SK-N-SH (cell line): ENCODE measurements at regions not wholly inside any gene's neighbourhood (a gene's known extent, or its start where the extent isn't known, plus 50 kb on each side); places are given as distances from the start of the nearest gene placed in this dataset.

Source experiments
- CTCF ChIA-PET: fragments of 300-600, 350-600 bp; formaldehyde crosslinking; extraction: SDS; loops from one replicate; lab custom pipeline; 2021; lab: Yijun Ruan, JAX
- POLR2A ChIA-PET: fragments of 350-600 bp; sonication (Branson Sonifier 250); formaldehyde crosslinking; extraction: SDS; loops from one replicate; lab custom pipeline; 2020; ENCODE audit warnings: antibody characterized with exemption, inconsistent platforms; lab: Yijun Ruan, JAX
- DNase-seq: peaks from one replicate; pipeline ENCODE4 v3.0.0; 2012
- H2AFZ ChIP-seq: fragments of 200-600 bp; sonication (generic); 2 replicates; pipeline ENCODE4 v1.8.1; 2016; ENCODE audit warnings: antibody characterized with exemption, mild to moderate bottlenecking, low read depth
- H3F3A ChIP-seq: fragments of 200-600 bp; sonication (generic); replicated peaks from 2 replicates; pipeline ENCODE3; 2016; ENCODE audit warnings: antibody characterized with exemption, mild to moderate bottlenecking; ENCODE audit not compliant: insufficient read depth
- H3K27ac ChIP-seq, 2 experiments: fragments of 200-500 bp in 1 of 2; fragments of 200-600 bp in 1 of 2; sonication (Bioruptor generic) in 1 of 2; sonication (generic), shearing (Covaris generic) in 1 of 2; 2 replicates each; pipeline versions ENCODE4 v1.5.1 to v1.6.1; 2014 to 2016; ENCODE audit warnings: low read depth in 2 of 2, inconsistent platforms in 1 of 2, low read length in 1 of 2, mild to moderate bottlenecking in 1 of 2, mixed read lengths in 1 of 2
- H3K27me3 ChIP-seq: fragments of 200-600 bp; sonication (generic), shearing (Covaris generic); 2 replicates; pipeline ENCODE4 v1.6.1; 2016; ENCODE audit warnings: mixed run types; ENCODE audit not compliant: insufficient read depth
- H3K36me3 ChIP-seq, 2 experiments: fragments of 200-500 bp in 1 of 2; fragments of 200-600 bp in 1 of 2; sonication (Bioruptor generic) in 1 of 2; sonication (generic) in 1 of 2; replicated peaks in 1 of 2; 2 replicates each; pipeline versions ENCODE3 to v1.5.1; 2014 to 2016; ENCODE audit warnings: low read length in 1 of 2, mild to moderate bottlenecking in 1 of 2; ENCODE audit not compliant: insufficient read depth in 2 of 2, control insufficient read depth in 1 of 2
- H3K4me1 ChIP-seq, 2 experiments: fragments of 200-500 bp in 1 of 2; fragments of 200-600 bp in 1 of 2; sonication (Bioruptor generic) in 1 of 2; sonication (generic), shearing (Covaris generic) in 1 of 2; 2 replicates each; pipeline versions ENCODE4 v1.5.1 to v1.6.1; 2014 to 2016; ENCODE audit warnings: low read depth in 1 of 2, low read length in 1 of 2, mixed run types in 1 of 2; ENCODE audit not compliant: insufficient read depth in 2 of 2, control insufficient read depth in 1 of 2
- H3K4me2 ChIP-seq: fragments of 200-600 bp; sonication (generic), shearing (Covaris generic); 2 replicates; pipeline ENCODE4 v1.6.1; 2017; ENCODE audit warnings: mixed run types
- H3K4me3 ChIP-seq, 2 experiments: fragments of 200-500 bp in 1 of 2; fragments of 200-600 bp in 1 of 2; sonication (Bioruptor generic) in 1 of 2; sonication (generic), shearing (Covaris generic) in 1 of 2; 2 replicates each; pipeline versions ENCODE4 v1.5.1 to v1.8.1; 2014 to 2016; ENCODE audit warnings: low read depth in 2 of 2, inconsistent platforms in 1 of 2, low read length in 1 of 2, mild to moderate bottlenecking in 1 of 2, mixed read lengths in 1 of 2, moderate library complexity in 1 of 2
- H3K79me2 ChIP-seq: fragments of 200-600 bp; sonication (generic); 2 replicates; pipeline ENCODE4 v1.8.1; 2017; ENCODE audit warnings: mild to moderate bottlenecking; ENCODE audit not compliant: insufficient read depth
- H3K9ac ChIP-seq: fragments of 200-600 bp; sonication (generic); 2 replicates; pipeline ENCODE4 v1.6.1; 2017; ENCODE audit warnings: mixed run types
- H3K9me2 ChIP-seq: fragments of 200-600 bp; sonication (generic); 2 replicates; pipeline ENCODE4 v1.6.1; 2017; ENCODE audit warnings: mixed run types
- H3K9me3 ChIP-seq: fragments of 200-600 bp; sonication (generic); 2 replicates; pipeline ENCODE4 v1.6.1; 2017; ENCODE audit warnings: mixed run types, mild to moderate bottlenecking, moderate library complexity
- H4K20me1 ChIP-seq: fragments of 200-600 bp; sonication (generic); 2 replicates; pipeline ENCODE4 v1.6.1; 2017; ENCODE audit warnings: mild to moderate bottlenecking, mixed run types; ENCODE audit not compliant: insufficient read depth
- GABPA ChIP-seq: IDR thresholded peaks from 2 replicates; pipeline ENCODE4 v1.4.0; 2012; ENCODE audit warnings: low read depth, mild to moderate bottlenecking
- MAX ChIP-seq: IDR thresholded peaks from 2 replicates; pipeline ENCODE4 v1.4.0; 2012; ENCODE audit warnings: low read depth
- POLR2AphosphoS5 ChIP-seq: IDR thresholded peaks from 2 replicates; pipeline ENCODE4 v1.6.1; 2012; ENCODE audit warnings: low read depth, low read length
- RAD21 ChIP-seq: IDR thresholded peaks from 2 replicates; pipeline ENCODE4 v1.6.1; 2012; ENCODE audit warnings: mild to moderate bottlenecking, low read length
- RXRA ChIP-seq: IDR thresholded peaks from 2 replicates; pipeline ENCODE4 v1.4.0; 2012; ENCODE audit warnings: low read depth, mild to moderate bottlenecking, borderline replicate concordance
- SMC3 ChIP-seq: IDR thresholded peaks from 2 replicates; pipeline ENCODE4 v1.6.1; 2012; ENCODE audit warnings: low read depth, low read length, improper control_type of control experiment
- TAF1 ChIP-seq: IDR thresholded peaks from 2 replicates; pipeline ENCODE4 v1.6.1; 2012; ENCODE audit warnings: low read depth, mild to moderate bottlenecking, low read length, moderate library complexity, borderline replicate concordance
- TCF12 ChIP-seq: IDR thresholded peaks from 2 replicates; pipeline ENCODE4 v1.4.0; 2012
- YY1 ChIP-seq: IDR thresholded peaks from 2 replicates; pipeline ENCODE4 v1.4.0; 2012; ENCODE audit warnings: low read depth, mild to moderate bottlenecking
- ZBTB33 ChIP-seq: IDR thresholded peaks from 2 replicates; pipeline ENCODE4 v1.4.0; 2012; ENCODE audit warnings: low read depth, borderline replicate concordance
- WGBS: methylation state at CpG from one replicate; pipeline ENCODE4 v1.1.6; 2017; ENCODE audit warnings: low lambda C conversion rate; 5-methylcytosine and 5-hydroxymethylcytosine counted together
- TF ChIP-seq, protein P1 (sequence below): fragments of 150-350 bp; IDR thresholded peaks from 2 replicates; pipeline ENCODE4 v1.6.1; 2016; ENCODE audit warnings: mild to moderate bottlenecking, low read depth, low read length
- TF ChIP-seq, protein P2 (sequence below): fragments of 200-600 bp; sonication (generic); IDR thresholded peaks from 2 replicates; pipeline ENCODE4 v1.6.1; 2017; ENCODE audit warnings: antibody characterized with exemption, mild to moderate bottlenecking, moderate library complexity

DNA sequence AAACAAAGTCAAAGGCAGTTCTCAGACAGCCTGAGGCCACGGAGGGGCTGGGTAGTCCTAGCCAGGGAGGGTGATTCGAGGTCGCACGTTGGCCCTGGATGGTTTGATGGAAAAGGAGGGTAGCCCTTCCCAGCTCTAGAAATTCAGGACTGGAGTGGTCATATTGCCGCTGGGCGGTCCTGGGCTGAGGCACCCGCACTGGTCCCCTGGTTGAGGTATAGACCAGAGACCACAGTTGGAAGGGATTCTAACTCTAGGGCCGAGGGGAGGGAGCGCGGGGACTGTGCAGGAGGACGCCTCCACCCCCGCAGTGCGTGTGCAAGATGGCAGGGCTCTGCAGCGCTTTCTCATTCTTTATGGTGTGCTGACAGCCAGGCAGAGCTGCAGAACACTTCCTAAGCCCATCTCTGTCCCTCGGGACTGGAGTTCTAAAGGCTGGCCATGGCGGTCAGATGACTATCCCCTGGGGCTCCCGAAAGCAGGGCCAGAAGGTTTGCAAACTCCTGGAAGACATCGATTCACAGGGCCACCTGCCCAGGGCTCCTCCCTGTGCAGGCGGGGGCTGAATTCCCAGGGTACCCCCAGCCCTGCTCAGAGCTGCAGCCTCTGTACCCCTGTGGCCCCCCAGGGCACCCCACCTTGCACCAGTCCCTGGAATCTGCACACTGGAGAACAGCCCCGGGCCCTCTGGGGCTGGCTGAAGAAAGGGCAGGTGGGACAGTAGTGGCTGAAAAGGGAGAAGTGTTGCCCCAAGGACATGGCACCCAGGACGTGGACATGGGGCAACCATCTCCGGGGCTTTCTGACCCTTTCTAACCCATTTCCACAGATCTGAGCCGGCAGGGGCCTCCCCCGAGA is 51.0 kb upstream of the ELN start:
- ChIA-PET CTCF (interaction anchor here (2.0 to 2.9 kb wide), 2 partner anchors 8 to 50 kb away, joined by 13 to 14 read pairs; partner anchors contain the start of gene ELN), POLR2A (no interaction called here)
- no peaks in the 10 kb centered on the region for H3K79me2 ChIP-seq
- no peaks in the 10 kb centered on the region for H3K36me3 ChIP-seq
- peaks cover 0 to 12% of the 10 kb centered on the region in 2 experiments; a peak in 1 of 4 replicates for H3K4me1 ChIP-seq
- DNase-seq: peak; percentile 54
- H3K27ac ChIP-seq: no peak overlapping the region
- H3K9me3 ChIP-seq: no peaks in the 10 kb centered on the region
- H3K9ac ChIP-seq: no peak overlapping the region
- TF ChIP-seq GABPA: no peak
- TF ChIP-seq TAF1: no peak
- TF ChIP-seq, protein P1, sequence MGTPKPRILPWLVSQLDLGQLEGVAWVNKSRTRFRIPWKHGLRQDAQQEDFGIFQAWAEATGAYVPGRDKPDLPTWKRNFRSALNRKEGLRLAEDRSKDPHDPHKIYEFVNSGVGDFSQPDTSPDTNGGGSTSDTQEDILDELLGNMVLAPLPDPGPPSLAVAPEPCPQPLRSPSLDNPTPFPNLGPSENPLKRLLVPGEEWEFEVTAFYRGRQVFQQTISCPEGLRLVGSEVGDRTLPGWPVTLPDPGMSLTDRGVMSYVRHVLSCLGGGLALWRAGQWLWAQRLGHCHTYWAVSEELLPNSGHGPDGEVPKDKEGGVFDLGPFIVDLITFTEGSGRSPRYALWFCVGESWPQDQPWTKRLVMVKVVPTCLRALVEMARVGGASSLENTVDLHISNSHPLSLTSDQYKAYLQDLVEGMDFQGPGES: no peak
- TF ChIP-seq TCF12: no peak
- TF ChIP-seq ZBTB33: no peak
- TF ChIP-seq, protein P2, sequence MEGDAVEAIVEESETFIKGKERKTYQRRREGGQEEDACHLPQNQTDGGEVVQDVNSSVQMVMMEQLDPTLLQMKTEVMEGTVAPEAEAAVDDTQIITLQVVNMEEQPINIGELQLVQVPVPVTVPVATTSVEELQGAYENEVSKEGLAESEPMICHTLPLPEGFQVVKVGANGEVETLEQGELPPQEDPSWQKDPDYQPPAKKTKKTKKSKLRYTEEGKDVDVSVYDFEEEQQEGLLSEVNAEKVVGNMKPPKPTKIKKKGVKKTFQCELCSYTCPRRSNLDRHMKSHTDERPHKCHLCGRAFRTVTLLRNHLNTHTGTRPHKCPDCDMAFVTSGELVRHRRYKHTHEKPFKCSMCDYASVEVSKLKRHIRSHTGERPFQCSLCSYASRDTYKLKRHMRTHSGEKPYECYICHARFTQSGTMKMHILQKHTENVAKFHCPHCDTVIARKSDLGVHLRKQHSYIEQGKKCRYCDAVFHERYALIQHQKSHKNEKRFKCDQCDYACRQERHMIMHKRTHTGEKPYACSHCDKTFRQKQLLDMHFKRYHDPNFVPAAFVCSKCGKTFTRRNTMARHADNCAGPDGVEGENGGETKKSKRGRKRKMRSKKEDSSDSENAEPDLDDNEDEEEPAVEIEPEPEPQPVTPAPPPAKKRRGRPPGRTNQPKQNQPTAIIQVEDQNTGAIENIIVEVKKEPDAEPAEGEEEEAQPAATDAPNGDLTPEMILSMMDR: no peak
- TF ChIP-seq SMC3: no peak
- no peak for TF ChIP-seq RAD21
- no peak for TF ChIP-seq MAX
- TF ChIP-seq POLR2AphosphoS5: no peak
- no peak for TF ChIP-seq RXRA
- TF ChIP-seq YY1: no peak
- H2AFZ ChIP-seq: no peak overlapping the region
- no peaks in the 10 kb centered on the region for H3K9me2 ChIP-seq
- H3K4me3 ChIP-seq: no peak overlapping the region
- 80% methylated on average over 23 of the region's 24 CpGs for WGBS
- no peaks in the 10 kb centered on the region for H4K20me1 ChIP-seq
- H3K27me3 ChIP-seq: no peaks in the 10 kb centered on the region
- no peaks in the 10 kb centered on the region for H3F3A ChIP-seq
- H3K4me2 ChIP-seq: no peak overlapping the region
